A673 (cell line): ENCODE measurements at regions not wholly inside any gene's neighbourhood (a gene's known extent, or its start where the extent isn't known, plus 50 kb on each side); places are given as distances from the start of the nearest gene placed in this dataset.

Experiments
- BruUV-seq: library from RNA; stranded (reverse); fragments of 400-500 nt; replicated peaks from 2 replicates; lab custom pipeline; 2021; lab: Mats Ljungman, UMichigan
- CTCF ChIA-PET: fragments of 300-600 bp; sonication (Branson Sonifier 250); formaldehyde crosslinking; loops from one replicate; lab custom pipeline; 2022; ENCODE audit warnings: antibody characterized with exemption; lab: Charles Lee
- POLR2A ChIA-PET: fragments of 300-600 bp; sonication (Branson Sonifier 250); formaldehyde crosslinking; loops from one replicate; lab custom pipeline; 2022; ENCODE audit warnings: antibody characterized with exemption; ENCODE audit not compliant: low non-redundant PET; lab: Charles Lee
- DNase-seq: peaks from one replicate; pipeline ENCODE4 v3.0.0-alpha.2; 2015; ENCODE audit warnings: low spot score
- H3K27ac ChIP-seq: fragments of 200-600 bp; sonication (generic); 2 replicates; pipeline ENCODE4 v1.5.1; 2016; ENCODE audit warnings: mixed run types, low read depth, mild to moderate bottlenecking, mixed read lengths, antibody characterized with exemption, low read length; ENCODE audit not compliant: poor library complexity, severe bottlenecking
- H3K27me3 ChIP-seq: fragments of 200-600 bp; sonication (generic); replicated peaks from 2 replicates; pipeline ENCODE4 v1.6.1; 2017; ENCODE audit warnings: mixed run types, low read depth, mild to moderate bottlenecking, mixed read lengths, antibody characterized with exemption, low read length; ENCODE audit not compliant: insufficient read depth, poor library complexity
- H3K36me3 ChIP-seq: fragments of 200-600 bp; sonication (generic); 2 replicates; pipeline ENCODE4 v1.6.1; 2016; ENCODE audit warnings: mixed run types, mild to moderate bottlenecking, mixed read lengths, antibody characterized with exemption, low read length; ENCODE audit not compliant: insufficient read depth, poor library complexity, severe bottlenecking
- H3K4me1 ChIP-seq: fragments of 200-600 bp; sonication (generic); 2 replicates; pipeline ENCODE4 v1.6.1; 2017; ENCODE audit warnings: mixed run types, mild to moderate bottlenecking, mixed read lengths, antibody characterized with exemption, low read length; ENCODE audit not compliant: insufficient read depth, poor library complexity, severe bottlenecking
- H3K4me3 ChIP-seq: fragments of 200-600 bp; sonication (generic); 2 replicates; pipeline ENCODE4 v1.5.1; 2016; ENCODE audit warnings: low read depth, mixed run types, mild to moderate bottlenecking, mixed read lengths, low read length; ENCODE audit not compliant: poor library complexity, severe bottlenecking
- H3K9me3 ChIP-seq: fragments of 200-600 bp; sonication (generic); 2 replicates; pipeline ENCODE4 v1.6.1; 2016; ENCODE audit warnings: mixed run types, low read depth, mild to moderate bottlenecking, mixed read lengths, antibody characterized with exemption, low read length; ENCODE audit not compliant: poor library complexity, severe bottlenecking
- CTCF ChIP-seq: fragments of 300-800, 200-600 bp; sonication (generic); conservative IDR thresholded peaks from 2 replicates; pipeline ENCODE4 v1.5.1; 2017; ENCODE audit warnings: low read depth, mild to moderate bottlenecking, antibody characterized with exemption, low read length, moderate library complexity, mixed read lengths
- EZH2 ChIP-seq: fragments of 200-600 bp; sonication (generic); IDR thresholded peaks from 2 replicates; pipeline ENCODE4 v1.6.1; 2017; ENCODE audit warnings: borderline replicate concordance, low read depth, mild to moderate bottlenecking, mixed read lengths, antibody characterized with exemption, low read length; ENCODE audit not compliant: poor library complexity, severe bottlenecking
- intact Hi-C: fragments of 100-400 bp; cut with micrococcal nuclease; formaldehyde crosslinking; loops from one replicate; pipeline ENCODE4 v1.10.0; 2022; ENCODE audit not compliant: unreplicated experiment

DNA sequence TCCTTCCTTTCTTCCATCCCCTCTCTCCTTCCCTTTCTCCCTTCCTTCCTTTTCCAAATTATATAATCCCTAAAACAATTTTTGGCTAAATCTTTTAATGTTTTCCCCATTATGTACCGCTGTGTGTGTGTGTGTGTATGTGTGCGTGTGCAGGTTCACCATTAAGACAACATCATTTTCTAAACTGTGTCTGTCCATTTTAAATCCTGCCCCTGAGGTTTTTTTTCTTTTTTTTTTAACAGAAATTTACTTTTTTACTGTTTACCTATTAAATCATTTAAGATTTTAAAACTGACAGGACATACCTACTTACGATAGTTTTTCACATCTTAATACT, 366.3 kb upstream of the EPHA7 start:
- no peak overlapping the region for H3K4me3 ChIP-seq

GRCh38 chr6:93784794-93785693, 365.7 kb upstream of the EPHA7 start:
- CTCF ChIA-PET = no interaction called here
- BruUV-seq = no TSS peak
- Histone ChIP-seq H3K27me3 (no peaks in the 10 kb centered on the region), H3K36me3 (no peaks in the 10 kb centered on the region), H3K4me1 (no peaks in the 10 kb centered on the region), H3K9me3 (no peaks in the 10 kb centered on the region), H3K27ac (no peak overlapping the region), H3K4me3 (no peak overlapping the region)
- POLR2A ChIA-PET = no interaction called here
- intact Hi-C loops = no loop called here
- TF ChIP-seq EZH2 (no peak), CTCF (no peak)
- peak; percentile 9 for DNase-seq

More for the DNA sequence above, 366.3 kb upstream of the EPHA7 start:
- Histone ChIP-seq H3K27ac (no peak overlapping the region), H3K4me1 (no peaks in the 10 kb centered on the region), H3K9me3 (no peaks in the 10 kb centered on the region), H3K27me3 (no peaks in the 10 kb centered on the region), H3K36me3 (no peaks in the 10 kb centered on the region)
- DNase-seq = no peak
- POLR2A ChIA-PET = no interaction called here
- intact Hi-C loops = no loop called here
- BruUV-seq = no TSS peak
- CTCF ChIA-PET = no interaction called here
- TF ChIP-seq CTCF (no peak), EZH2 (no peak)

- no peaks in the 10 kb centered on the region for H3K9me3 ChIP-seq
- intact Hi-C loops = no loop called here
- BruUV-seq = no TSS peak
- H3K27ac ChIP-seq = no peak overlapping the region
- H3K27me3 ChIP-seq = no peaks in the 10 kb centered on the region
- no peak for DNase-seq
- H3K4me3 ChIP-seq = no peak overlapping the region
- H3K4me1 ChIP-seq = no peaks in the 10 kb centered on the region
- no peaks in the 10 kb centered on the region for H3K36me3 ChIP-seq
- POLR2A ChIA-PET = interaction anchor here (0.7 kb wide), 1 partner anchor 860 kb away, joined by 3 read pairs; no protein-coding TSS in a partner anchor
- CTCF ChIA-PET = no interaction called here
- TF ChIP-seq CTCF (0 out of 2 replicates have a peak, but pooled peaks have one; percentile 12), EZH2 (no peak)
These were observed 359.9 kb upstream of the EPHA7 start for GRCh38 chr6:93779086-93779841.
